Left ventricle myocardium superior (tissue), 1 donor: ENCODE measurements at regions not wholly inside any gene's neighbourhood (a gene's known extent, or its start where the extent isn't known, plus 50 kb on each side); places are given as distances from the start of the nearest gene placed in this dataset.
A peak's percentile ranks its signal among the peaks of the same experiment; 100 is the strongest.

Experiments used
- ATAC-seq: fragments of 200-7000 bp; cut with Tn5 transposase; one replicate; pipeline ENCODE4 v1.9.1; 2020; ENCODE audit warnings: mild to moderate bottlenecking, moderate library complexity
- DNase-seq: peaks from one replicate; pipeline ENCODE4 v3.0.0-alpha.2; 2020
- intact Hi-C: fragments of 100-400 bp; cut with micrococcal nuclease; formaldehyde crosslinking; loops from one replicate; pipeline ENCODE4 v1.11.0; 2022
- donor health status: DM: no; HTN: yes; CAD: no; lungs with severe emphysema.

DNA sequence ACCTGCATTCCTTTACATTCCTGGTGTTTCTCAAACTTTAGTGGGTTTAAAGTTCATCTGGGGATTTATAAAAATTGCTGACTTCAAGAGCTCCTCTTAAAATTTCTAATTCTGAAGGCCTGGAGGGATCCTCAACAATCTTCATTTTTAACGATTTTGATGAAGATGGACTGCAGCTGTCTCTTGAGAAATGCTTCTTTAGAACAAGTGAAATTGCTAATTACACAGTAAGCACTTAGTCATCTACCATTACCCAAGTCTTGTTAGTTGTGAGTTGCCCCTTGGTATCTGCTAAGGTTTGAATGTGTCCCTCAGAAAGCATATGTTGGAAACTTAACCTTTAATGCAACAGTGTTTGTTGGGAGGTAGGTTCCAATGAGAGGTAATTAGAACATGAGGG, 163.7 kb downstream of the LTN1 start:
- ATAC-seq (no peak), DNase-seq (no peak)
- intact Hi-C loops = no loop called here

- ATAC-seq (no peak), DNase-seq (no peak)
- intact Hi-C loops = no loop called here
Observed at GRCh38 chr21:28828021-28828420, 164.7 kb downstream of the LTN1 start.

DNA sequence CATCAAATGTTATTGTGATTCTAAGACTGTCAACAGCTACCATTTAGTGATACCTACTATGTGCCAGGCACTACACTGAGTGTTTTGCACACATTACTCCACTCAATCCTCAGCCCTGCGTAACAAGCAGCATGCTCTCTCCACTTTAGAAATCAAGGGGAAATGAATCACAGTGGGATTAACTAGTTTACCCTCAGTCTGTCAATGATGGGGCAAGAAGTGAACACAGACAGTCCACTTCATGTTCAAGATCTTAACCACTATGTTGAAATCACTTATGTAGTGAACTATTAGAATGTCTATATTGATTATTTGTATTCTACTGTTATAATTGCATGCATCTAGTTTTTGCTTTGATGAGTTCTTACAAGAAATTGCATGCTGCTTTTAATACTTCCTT, 165.3 kb downstream of the LTN1 start:
- ATAC-seq (no peak), DNase-seq (no peak)
- intact Hi-C loops = no loop called here

- intact Hi-C loops = no loop called here
- DNase-seq = no peak
- ATAC-seq = no peak
Observed at GRCh38 chr21:28826569-28826968, 166.1 kb downstream of the LTN1 start.

DNA sequence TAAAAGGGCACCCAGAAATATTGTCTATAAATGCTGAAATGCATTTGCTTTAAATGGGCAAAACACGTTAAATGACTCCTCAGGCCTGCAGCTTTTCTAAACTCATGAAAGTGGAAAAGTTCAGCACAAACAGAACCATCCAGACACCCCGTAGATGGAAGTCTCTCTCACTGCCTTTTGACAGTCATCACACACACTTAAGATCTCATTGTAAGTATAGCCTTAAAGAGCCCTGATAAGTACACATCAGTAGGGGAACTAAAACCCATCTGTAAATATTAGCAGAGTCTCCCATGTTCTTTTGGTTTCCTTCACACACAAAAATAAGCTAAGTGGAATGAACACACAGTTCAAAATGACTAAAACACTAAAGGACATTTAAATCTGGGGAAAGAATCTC, 166.7 kb downstream of the LTN1 start:
- no peak for ATAC-seq
- intact Hi-C loops = no loop called here
- DNase-seq = no peak

DNA sequence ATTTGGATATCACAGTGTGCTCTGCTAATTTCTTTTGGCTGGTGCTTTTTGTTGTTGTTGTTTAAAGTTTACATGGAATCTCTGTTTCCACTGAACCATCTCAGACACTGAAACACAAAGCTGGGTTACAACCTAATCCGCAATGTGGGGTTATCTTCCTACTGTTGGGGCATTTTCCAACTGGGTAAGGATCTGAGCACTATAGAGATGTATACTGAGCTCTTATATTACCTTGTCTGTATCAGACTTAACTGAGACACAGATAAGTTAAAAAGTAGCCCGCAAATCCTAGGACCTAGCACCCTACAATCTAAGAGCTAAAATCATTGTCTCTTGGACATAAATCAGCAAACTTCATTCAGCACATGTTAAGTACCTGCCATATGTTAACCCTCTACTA, 169.2 kb downstream of the LTN1 start:
- DNase-seq (no peak), ATAC-seq (peak; percentile 20)
- intact Hi-C loops = no loop called here

- intact Hi-C loops = no loop called here
- ATAC-seq = peak; percentile 78
- no peak for DNase-seq
Observed at GRCh38 chr21:28822486-28823335, 170.0 kb downstream of the LTN1 start.

DNA sequence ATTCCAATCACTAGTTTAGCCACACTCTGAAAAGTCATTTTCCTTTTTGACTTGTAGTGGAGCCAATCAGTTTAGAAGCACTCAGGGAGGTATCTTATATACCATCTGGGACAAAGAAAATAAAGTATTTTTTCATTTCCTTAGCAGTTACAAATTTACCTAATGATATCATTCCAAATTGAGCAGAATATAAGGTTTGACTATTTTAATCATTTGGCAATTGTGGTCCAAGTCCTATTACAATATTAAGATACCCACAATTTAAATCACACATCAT, 170.6 kb downstream of the LTN1 start:
- DNase-seq (no peak), ATAC-seq (no peak)
- intact Hi-C loops = no loop called here

DNA sequence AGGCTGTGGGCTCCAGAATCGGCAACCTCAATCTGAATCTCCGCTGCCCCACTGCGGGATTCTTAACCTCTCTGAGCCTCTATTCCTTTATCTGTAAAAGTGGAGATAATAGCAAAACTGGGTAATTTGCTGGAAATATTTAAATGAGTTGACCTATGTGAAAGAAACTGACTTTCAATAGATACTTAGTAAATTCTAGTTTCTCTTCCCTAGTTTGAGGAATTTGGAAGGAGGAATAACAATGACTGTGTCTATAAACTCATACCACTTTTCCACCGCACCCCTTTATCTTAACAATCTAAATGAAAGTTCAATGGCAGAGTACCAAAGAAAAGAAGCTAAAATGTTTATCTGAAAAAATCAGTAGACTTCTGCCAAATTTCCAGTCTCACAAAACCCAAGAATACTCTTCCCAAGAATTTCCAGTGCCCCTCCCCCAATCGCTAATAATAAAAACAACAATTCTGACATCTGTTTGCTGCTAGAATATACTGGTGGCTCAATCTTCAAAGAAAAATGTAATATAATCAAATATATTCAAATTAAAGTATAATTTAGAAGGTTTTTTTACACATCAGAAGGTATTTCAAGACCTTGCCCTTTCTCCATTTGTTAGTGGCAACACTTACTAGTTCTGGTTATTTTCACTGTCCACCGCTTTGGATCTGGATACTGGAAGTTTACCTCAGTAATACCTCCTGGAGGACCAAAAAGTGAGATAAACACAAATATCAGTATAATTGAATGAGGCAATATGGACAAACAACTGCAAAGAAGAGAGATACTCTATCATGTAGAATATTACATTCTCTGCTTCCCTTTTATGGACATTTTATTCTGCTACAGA, 171.2 kb downstream of the LTN1 start:
- DNase-seq (no peak), ATAC-seq (no peak)
- intact Hi-C loops = no loop called here

DNA sequence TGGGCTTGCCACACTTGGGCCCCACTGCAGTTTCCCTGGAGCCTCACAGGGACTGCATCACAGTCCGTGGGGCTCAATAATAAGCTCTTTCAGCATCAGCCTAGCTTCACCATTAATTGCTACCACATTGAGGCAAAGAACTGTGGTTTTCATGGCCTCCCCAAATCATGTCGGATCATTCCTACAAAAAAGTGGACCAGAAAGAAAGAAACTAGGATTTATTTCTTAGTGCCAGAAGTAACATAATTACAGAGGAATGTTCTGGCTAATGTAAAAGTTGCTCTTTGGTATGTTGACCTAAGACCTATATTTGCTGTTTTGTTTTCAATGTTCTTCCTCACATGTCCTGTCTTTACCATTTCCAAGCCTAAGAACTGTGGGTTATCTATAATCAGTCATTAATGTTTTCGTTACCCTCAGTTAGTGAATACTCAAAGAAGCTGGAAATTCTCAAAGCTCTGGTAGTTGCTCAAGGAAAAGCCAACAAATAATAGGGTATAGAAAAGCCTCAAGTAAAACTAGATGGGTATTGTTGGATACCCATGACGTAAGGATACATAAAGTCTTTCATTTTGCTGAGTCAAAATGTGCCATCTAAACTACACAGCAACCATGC, 173.9 kb downstream of the LTN1 start:
- ATAC-seq (no peak), DNase-seq (no peak)
- intact Hi-C loops = no loop called here

DNA sequence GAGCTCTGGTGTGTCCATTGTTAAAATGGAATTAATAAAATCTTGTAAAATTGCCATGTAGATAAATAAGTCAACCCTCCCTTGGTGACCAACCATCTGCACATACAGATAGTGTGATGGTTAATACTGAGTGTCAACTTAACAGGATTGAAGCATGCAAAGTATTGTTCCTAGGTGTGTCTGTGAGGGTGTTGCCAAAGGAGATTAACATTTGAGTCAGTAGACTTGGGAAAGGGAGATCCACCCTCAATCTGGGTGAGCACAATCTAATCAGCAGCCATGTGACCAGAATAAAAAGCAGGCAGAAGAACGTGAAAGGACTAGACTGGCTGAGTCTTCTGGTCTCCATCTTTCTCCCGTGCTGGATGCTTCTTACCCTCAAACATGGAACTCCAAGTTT, 174.8 kb downstream of the LTN1 start:
- ATAC-seq (no peak), DNase-seq (no peak)
- intact Hi-C loops = no loop called here

DNA sequence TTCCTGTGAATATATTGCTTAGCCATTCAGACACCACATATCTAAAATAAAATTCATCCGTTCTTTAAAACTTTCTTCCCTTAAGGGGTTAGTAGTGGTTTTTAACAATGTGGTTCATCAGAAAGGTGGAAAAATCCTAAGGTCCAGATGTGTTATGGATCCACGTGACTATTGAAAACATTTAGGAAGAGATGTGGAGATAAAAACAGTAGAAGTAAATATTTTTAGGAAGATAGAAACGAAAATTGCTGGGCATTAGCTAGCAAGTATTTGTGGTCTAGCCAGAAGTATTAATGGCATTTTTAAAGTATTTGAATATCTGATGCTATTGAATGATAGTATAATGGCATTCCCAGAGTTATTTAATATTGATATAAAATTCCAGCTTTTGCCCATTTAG, 180.8 kb downstream of the LTN1 start:
- intact Hi-C loops = no loop called here
- DNase-seq (no peak), ATAC-seq (no peak)

GRCh38 chr21:28810826-28811524, 181.7 kb downstream of the LTN1 start:
- DNase-seq = no peak
- ATAC-seq = no peak
- intact Hi-C loops = no loop called here

DNA sequence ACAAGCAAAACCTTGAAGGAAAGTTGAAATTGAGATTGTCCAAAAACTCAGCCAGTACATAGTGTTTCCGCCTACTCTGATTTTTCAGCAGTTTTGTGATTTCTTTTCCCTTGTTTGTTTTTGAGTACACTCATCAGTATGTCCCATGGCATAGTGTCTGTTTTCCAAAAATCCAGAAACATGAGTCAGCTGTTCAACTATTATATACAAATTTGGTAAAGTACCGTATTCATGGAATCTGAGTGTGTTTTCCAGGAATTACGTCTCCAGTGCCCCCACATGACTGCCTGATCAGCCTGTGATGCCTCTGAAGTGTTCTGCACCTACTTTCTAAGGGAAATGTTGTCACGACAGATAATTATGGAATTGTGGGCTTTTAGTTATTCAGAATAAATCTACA, 186.8 kb downstream of the LTN1 start:
- no peak for DNase-seq
- peak; percentile 78 for ATAC-seq
- intact Hi-C loops = no loop called here

- peak; percentile 72 for ATAC-seq
- intact Hi-C loops = no loop called here
- no peak for DNase-seq
Observed at GRCh38 chr21:28804089-28804670, 188.5 kb downstream of the LTN1 start.

DNA sequence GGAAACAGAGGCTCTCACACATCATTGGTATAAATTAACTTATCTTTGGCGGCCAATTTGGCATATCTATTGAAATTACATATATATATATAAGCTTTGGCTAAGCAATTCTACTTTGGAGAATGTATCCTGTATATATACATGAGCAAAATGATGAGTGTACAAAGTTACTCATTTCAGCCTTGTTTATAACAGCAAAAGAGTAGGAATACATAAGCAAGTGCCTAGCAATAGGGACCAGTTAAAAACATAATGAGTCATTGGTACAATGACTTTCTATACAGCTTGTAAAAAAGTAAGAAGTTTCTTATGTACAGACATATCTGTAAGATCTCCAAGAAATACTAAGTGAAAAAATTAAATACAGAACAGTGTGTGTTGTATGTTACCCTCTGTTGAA, 190.8 kb downstream of the LTN1 start:
- intact Hi-C loops = no loop called here
- no peak for ATAC-seq

DNA sequence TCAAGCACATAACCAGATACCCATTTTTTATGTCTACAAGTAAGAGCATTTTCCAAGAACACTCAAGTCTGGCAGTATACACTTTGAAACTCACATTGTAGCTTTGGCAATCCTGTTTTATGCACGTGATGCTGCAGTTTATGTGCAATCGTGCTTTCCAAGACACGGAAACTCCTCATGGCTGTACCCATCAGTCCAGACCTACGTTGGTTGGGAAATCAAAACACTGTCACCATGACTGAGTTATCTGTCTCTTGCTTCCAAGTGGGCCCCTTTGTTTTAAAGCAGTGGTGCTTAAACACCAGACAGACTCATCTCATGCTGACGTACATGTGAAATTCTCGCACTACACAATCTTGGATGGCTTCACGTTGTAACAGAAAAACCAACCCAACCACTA, 192.8 kb downstream of the LTN1 start:
- DNase-seq = no peak
- ATAC-seq = no peak
- intact Hi-C loops = no loop called here

More for the DNA sequence above, 190.8 kb downstream of the LTN1 start:
- DNase-seq = no peak

DNA sequence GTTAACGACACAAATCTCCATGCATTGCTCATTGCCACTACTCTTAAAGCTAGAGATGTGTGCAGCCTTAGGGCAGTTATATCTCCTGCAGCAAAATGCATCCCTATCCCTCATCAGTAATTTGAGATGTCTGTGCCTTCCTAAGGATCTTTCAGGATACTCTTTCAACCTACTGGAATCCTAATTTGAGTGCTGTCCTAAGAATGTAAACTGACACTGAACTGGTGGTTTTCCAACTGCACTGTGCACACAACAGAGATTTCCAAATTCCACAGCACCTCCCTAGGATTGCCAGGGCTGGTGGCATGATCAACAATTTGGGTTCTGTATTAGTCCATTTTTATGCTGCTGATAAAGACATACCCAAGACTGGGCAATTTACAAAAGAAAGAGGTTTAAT, 193.9 kb downstream of the LTN1 start:
- DNase-seq (no peak), ATAC-seq (no peak)
- intact Hi-C loops = no loop called here

- ATAC-seq (no peak), DNase-seq (no peak)
- intact Hi-C loops = no loop called here
Observed at GRCh38 chr21:28795251-28795650, 197.4 kb downstream of the LTN1 start.
